HS-27A (cell line): ENCODE measurements at regions not wholly inside any gene's neighbourhood (a gene's known extent, or its start where the extent isn't known, plus 50 kb on each side); places are given as distances from the start of the nearest gene placed in this dataset.
"Not testable (repeated sequence)": the region's sequence is repeated elsewhere in the genome, so short reads cannot be mapped to it uniquely, and the experiment has no call there.

Source experiments
- DNase-seq: peaks from one replicate; pipeline ENCODE4 v3.0.0-alpha.2; 2012; ENCODE audit warnings: low read depth, missing footprints

DNA sequence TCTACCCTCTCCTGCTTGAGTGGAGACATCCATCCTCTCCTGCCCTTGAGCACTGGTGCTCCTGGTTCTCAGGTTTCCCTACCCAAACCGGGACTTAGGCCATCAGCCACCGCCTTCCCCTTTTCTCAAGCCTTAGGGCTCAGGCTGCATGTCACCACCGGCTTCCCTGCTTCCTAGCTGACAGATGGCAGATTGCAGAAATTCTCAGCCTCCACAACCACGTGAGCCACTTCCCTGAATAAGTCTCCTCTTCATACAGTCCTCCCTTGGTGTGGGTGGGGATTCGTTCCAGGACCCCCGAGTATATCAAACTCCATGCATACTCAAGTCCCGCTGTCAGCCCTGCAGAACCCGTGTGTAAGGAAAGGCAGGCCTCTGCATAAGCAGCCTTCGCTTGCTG lies 203.5 kb upstream of the ZNF32 start:
- DNase-seq = no peak

DNA sequence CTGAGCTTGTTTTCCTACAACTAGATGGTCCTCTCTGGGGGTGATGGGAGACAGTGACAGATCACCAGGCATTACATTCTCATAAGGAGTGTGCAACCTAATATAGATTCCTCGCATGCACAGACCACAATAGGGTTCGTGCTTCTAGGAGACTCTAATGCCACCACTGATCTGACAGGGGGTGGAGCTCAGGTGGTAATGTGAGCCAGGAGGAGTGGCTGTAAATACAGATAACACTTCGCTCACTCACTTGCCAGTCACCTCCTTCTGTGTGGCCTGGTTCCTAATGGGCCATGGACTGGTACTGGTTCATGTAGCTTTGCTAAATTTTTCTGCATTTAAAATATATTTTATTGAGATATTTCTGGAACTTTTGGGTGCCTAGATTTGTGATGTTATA lies 202.3 kb upstream of the ZNF32 start:
- no peak for DNase-seq

DNA sequence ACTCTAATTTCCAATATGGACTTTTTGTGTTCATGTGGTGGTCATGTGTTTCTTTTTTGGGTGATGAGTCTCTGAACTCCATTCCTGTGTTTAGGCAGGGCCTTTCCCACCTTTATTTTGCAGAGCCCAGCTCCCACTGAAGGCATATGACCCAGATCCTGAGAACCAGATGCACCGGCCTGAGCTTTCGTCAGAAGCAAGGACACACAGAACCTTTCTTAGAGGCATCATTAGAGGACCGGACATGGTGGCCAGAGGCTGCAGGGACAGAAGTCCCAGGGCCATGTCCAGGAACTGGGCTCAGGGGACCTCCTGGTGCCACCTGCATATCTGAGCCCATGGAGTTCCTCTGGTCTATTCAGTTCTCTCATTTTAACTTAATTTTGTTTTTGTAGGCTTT lies 200.9 kb upstream of the ZNF32 start:
- DNase-seq = no peak

DNA sequence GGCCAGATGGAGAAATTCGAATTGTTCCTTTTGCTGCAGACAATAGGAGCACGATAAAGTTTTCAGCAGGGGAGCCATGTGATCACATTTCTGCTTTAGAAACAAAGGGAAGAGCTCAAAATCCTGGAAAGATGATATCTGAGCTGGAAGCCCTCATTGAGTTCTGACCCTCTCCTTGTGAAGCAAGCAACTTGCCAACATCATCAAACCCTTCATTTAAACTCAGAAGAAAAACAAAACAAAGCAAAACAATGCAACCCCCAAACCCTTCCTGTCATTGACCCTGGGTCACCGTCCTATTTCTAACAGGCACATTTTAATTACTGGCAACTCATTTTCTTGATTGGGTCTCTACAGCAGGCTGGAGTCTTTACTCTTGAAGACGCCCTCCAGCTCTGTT lies 198.3 kb upstream of the ZNF32 start:
- DNase-seq = no peak

DNA sequence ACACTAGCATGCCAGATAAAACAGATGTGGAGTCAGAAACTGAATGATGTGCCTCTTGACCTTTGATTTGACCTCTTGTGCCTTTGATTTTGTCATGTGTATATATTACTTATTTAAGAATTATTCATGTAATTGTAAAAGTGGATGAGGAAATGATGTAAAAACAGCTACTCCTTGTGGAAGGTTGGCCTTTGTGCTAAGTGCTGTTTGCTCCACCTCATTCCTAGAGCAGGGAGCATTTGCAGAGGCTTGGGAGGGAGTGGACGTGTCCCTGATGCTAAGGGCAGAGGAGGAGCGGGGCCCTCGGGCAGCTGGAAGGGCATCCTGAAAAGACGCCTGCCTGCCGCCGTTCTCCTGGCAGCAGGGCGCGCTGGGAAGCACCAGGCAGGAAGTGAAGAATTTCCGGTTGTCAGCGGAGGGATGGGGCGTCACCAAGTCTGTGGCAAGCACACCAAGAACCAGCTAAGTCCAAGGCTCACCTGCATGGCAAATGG lies 197.6 kb upstream of the ZNF32 start:
- no peak for DNase-seq

DNA sequence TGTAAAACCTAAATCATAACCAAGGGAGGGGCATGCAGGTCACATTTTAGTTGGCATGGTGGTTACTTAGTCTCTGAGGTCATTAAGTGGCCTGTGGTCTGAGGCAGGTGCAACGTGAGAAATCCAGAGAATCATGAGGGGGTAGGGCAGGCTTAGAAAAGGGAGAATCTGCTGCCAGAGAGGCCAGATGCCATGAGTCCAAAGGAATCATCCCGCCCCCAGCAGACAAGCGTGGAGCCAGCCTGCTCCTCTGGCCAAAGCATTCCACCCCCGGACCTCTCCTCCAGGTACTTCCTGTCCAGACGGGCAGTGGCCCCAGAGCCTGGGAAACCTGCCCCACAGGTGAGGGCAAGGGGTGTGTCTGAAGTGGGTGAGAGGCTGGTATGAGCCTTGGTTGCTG lies 196.4 kb upstream of the ZNF32 start:
- no peak for DNase-seq

DNA sequence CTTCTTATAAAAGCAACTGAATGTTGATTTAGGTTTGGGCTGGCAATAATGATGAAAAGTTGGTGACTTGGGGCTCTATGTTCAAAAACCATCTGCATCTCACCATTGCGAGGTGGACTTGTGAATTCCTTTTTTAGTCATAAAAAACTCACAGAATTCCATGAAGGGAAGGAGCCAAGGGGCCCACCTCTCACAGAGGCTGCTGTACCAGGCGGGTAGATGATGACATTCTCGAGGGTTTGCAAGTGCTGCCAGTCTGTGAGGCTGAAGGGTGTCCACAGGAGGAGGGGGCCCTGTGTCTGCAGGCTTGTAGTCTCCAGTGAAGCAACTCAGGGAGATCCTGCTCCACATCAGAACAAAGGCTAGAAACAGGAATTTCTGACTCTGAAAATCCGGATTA lies 195.5 kb upstream of the ZNF32 start:
- no peak for DNase-seq

DNA sequence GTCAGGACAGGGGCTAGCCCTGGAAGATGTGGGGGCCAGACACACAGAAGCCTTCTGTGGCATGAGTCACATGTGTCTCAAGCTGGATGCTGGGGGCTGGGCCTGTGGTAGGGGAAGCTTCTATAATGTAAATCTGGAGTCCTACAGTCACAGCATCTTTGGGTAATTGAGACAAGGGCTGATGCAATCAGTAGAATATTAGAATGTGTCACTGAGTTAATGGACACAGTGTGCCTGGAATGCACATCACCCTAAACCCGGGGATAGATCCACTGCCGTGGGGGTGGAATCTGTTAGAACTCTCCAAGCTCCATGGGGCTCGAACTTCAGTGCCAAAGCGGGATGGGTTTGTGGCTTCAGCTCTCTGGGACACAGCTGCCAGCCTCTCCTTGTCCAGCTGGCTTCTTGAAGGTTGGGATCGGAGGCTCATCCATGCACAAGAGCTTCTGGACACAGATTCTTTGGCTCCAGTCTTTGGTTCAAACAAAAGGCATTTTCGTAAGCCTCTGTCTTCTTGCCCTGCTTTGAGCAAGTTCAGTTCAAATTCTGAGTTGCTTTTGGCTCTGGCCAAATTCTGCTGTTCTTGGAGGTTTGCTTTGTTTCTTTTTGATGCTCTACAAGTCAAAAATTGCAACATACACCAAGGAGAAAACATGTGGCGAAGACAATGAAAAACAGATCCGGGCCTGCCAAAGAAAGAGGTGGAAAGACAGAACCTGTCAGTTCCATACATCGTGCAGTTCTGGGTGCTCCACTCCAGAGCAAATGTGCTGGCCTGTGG lies 194.8 kb upstream of the ZNF32 start:
- no peak for DNase-seq

DNA sequence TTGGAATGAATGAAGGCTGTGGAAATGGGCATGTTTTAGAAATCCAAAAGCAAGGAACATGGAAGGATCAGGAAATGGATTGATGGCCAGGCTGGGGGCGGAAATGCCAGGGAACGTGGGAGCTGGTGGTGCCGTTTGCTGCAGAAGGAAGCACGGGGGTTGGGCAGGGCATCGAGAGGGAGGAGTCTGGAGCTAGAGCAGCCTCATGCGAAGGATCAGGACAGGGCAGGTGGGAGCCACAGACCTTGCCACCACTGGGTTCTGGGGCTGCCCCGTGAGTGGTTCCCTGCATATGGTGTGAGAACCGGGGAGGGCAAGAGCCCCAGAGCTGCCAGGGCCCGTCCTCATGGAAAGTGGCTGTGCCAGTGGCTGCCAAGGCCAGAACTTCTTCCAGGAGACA lies 193.8 kb upstream of the ZNF32 start:
- no peak for DNase-seq

DNA sequence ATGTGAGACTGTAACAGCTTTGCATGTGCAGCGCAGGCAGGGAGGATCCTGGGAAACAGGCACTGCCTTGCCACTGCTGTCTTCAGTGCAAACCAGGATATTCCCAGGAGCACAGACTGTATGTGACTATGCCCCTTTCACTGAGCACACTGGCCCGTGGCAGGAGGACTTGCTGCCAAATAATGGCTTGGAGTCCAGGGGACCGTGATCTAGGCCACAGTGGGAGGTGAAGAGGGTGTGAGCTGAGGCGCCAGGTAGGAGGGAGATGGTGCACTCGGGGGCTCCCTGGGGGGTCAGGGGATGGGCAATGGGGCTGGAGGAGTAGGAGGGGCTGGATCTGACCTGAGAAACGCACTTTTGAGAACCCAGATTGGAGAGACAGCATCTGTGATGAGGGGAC lies 193.4 kb upstream of the ZNF32 start:
- no peak for DNase-seq

DNA sequence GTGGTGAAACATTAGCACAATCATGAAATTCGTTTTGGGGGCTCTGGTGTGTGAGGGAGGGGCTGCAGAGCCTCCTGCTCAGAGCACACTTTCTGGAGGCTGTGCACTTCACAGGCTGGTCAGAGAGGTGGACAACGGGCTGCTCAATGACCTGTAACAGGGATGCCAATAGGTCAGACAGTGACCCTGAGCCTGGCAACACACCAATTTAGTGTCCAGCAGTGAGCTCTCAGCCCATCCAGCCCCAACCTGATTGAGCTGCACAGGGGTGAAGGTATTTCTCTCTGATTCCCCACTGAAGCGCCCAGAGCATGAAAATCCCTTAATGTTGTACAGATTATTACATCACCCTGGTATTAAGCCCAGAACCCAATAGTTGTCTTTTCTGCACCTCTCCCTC lies 191.3 kb upstream of the ZNF32 start:
- no peak for DNase-seq

DNA sequence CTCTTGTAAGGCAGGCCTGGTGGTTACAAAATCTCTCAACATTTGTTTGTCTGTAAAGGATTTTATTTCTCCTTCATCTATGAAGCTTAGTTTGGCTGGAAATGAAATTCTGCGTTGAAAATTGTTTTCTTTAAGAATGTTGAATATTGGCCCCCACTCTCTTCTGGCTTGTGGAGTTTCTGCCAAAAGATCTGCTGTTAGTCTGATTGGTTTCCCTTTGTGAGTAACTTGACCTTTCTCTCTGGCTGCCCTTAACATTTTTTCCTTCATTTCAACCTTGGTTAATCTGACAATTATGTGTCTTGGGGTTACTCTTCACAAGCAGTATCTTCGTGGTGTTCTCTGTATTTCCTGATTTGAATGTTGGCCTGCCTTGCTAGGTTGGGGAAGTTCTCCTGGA lies 186.1 kb upstream of the ZNF32 start:
- not testable (repeated sequence) for DNase-seq

DNA sequence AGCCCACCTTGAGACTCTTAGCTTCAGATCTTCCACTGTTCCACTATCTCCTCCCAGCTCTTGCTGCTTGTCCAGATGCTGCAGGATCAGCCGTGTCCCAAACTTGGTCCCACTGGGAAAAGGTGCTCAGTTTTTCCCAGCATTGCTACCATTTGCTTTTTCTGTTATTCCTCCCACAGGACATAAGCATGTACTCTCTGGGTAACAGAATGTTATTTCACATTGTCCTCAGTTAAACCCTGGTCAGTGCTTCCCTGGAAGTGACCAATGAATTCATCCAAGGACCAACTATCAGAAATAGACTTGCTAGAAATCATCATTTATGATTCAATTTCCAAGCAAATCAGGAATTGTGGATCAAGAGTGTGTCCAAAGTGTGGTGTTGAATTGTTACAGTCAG lies 179.2 kb upstream of the ZNF32 start:
- DNase-seq = no peak

DNA sequence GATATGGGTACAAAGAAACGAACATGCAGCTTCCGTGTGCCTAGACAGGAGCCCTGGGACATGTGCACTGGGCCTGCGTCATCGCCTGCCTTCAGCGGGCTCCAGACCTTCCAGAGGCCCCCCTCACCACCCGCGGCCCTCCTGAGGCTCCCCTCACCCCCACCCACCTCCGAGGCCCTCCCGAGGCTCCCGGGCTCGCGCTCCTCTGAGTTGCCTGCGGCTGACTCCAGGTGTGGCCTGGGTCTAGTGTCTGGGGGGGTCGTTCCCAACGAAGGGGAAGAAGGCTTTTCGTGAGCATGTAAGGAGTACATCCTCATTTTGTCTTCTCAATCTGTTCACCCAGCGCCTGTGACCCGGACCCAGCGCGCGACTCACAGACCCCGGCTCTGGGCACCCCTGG lies 177.3 kb upstream of the ZNF32 start:
- no peak for DNase-seq

DNA sequence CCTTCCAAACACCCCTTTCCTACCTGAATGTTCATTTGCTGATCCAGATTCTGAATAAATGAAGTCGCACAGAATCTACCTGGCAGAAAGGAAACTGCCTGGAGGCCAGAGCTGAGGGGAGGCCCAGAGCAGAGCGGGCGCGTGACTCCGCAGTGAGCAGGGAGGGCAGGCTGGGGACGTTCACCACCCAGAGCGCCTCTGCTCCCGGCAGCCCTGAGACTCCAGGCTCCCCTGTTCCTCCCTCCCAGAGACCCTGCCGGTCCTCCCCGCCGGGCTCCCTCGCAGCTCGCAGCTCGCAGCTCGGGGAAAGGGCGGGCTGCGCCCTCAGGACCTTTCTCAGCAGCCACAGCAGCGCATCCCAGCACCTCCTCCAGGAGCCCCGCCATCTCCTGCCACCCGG lies 176.7 kb upstream of the ZNF32 start:
- no peak for DNase-seq

DNA sequence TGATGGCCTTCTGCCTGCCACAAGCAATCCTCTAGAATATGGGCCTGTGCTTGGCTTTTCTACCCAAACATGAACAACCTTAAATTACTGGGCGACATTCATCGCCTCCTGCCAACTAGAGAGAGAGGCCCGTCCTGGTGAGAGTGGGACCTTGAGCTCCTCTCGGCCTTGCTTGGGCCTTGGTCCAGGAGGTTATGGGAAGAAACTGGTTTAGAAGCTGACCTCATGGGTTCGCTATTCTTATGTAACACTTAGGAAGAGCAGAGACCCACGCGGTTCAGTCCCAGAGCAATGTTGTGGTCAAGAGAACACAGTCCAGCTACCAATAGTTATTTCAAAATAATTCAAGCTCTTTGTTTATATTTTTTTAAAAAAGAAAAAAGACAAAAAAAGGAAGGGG lies 176.3 kb upstream of the ZNF32 start:
- DNase-seq = no peak

DNA sequence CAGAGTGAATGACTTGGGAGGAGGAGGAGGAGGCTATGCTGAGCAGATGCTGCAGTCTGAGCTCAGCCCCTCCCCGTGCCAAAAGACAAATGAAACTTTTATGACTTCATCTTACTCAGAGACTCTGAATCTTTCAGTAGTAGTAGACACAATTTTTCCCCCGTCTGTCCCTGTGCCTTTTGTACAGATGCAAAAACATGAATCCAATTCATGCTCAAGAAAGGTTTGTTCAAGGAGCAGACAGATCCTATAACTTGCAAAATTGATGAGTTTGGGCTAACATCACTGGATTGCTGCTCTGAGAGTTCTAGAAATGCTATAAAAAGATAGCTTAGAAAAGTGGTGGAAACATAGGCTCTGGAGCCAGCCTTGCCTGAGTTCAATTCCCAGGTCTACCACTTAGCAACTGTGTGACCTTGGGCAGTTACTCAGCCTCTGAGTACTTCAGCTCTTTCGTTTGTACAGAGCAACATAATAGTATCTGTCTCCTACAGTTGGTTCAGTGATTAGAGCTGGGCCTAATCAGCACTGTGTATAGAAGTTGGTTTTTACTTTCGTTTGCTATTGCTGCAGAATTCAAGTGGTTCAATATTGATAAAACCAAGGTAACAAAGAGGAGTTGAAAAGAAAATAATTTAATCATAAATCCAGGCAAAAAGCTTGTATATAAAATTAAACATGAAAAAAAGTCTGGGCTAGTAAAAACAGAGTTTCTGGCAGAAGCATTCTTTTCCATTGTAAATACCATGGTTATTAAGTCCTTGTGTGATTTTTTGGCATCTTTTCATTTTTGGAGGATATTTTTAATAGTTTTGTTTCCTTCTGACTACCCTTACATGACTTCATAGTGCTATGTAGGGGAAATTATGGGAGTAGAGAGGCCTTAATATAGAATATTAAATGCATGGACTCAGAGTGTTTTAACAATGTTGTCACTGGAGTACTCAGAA lies 174.2 kb upstream of the ZNF32 start:
- DNase-seq = no peak

DNA sequence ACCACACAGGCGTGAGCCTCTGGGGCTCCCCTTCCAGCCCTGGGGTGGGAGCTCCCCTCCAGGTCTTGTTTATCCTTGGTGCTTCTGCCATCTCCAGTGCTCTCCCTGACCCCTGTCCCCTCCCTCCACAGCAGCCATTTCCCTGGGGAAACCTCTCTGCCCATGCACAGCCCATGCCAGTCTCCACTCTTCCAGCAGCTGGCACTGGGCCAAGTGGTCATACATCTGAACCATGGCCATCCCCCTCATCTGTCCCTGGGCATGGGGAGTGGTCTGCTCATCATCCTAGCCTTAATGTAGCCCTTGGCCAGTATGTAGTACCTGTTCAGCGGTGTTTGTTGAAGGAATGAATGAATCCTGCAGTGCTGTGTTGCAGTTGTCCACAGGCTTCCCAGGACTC lies 172.4 kb upstream of the ZNF32 start:
- no peak for DNase-seq

DNA sequence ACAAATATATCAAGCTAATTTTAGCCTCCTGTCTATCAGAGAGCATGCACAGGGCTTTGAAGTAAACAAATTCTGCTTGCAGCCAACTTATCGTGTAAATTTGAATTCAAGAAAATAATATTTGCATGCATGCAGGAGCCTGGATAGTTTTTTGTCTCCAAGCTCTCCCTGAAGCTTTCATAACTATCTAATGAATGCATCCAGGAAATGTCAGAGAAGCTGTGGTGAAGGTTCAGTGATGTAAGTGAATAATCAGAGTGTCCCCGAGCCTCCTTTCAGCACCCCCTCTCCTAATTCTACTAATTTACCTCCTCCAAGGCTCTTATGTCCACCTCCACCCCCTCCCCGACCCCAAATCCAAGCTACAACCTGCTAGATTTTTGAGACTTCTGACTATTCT lies 172.0 kb upstream of the ZNF32 start:
- no peak for DNase-seq

DNA sequence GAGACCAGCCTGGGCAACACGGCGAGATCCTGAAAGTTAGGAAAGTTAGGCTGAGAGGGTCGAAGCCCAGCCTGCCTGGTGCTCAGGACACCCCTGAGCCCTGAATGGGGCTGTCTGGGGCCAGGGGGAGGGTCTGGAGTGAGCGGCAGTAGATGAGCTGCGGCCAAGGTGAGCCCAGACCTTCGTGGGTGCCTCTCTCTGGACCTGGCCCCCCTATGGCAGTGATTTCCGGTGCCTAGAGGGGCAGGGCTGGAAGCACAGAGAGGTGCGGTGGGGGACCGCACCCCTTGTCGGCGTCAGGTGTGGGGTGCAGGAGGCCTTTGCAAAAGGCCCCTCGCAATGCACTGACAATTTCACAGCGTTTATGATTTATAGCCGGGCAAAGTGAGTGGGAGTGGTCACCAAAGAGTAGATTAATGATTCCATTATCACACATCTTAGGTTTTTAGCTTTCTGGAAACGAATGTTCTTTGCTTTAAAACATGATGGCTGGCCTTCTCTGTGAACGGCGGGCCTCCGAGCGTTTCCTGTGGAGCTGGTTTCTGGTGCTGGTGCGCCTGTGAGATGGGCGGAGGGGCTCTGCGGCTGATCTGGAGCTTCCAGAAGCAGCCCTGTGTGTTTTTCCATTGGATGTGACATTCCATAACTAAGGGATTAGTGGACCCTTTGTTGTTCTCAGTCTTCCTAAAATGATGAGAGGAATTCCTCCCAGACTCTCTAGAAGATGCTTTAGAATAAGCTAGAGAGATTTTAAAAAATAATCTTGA lies 171.0 kb upstream of the ZNF32 start:
- no peak for DNase-seq

DNA sequence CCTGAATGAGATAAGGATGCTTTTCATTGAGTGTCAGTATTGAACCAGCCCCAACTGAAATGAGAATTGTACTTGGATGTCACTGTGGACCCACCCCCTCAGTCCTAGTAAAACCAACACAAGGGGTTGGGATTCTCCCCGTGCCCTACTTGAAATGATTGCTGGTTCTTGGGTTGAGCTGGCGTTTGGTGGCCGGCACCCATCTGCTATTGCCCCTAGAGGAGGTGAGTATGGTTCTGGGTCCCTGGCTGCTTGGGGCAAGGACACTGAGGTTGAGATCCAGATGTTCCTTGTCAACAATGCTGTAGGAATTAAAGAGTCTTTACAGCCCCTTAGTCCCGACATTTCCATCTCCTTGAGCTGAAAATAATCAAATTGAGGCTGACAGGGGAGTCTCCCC lies 170.0 kb upstream of the ZNF32 start:
- DNase-seq = no peak

DNA sequence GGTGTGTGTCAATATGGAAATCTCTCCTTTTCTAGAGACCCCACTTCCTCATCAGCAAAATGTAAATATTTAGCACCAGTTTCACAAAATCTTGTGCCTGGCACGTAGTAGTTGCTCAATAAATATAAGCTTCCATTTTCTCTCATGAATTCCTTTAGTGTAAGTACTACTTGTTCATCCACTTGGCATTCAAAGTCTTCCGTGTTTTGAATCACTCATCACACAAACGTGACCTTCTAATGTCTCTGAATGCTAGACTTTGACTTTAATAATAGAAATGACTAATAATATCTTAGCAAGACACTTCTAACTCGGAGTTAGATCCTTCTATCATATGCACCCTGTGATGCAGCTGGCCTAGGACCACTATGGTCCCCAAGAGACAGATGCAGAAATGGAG lies 168.7 kb upstream of the ZNF32 start:
- no peak for DNase-seq
